Sigmoid colon (tissue), 4 donors: ENCODE measurements at regions not wholly inside any gene's neighbourhood (a gene's known extent, or its start where the extent isn't known, plus 50 kb on each side); places are given as distances from the start of the nearest gene placed in this dataset.

Experiments used
- CTCF ChIP-seq, 4 experiments: fragments of 450-650 bp in 3 of 4; fragments of 200-600 bp in 1 of 4; IDR thresholded peaks; one replicate each; pipeline ENCODE4 v1.5.1; 2016 to 2019; ENCODE audit warnings: antibody characterized with exemption in 4 of 4, mild to moderate bottlenecking in 3 of 4, moderate library complexity in 2 of 4
- EP300 ChIP-seq, 4 donors: sonication (generic); formaldehyde crosslinking; IDR thresholded peaks; one replicate each; pipeline ENCODE4 v1.6.1; 2017; ENCODE audit warnings: antibody characterized with exemption in 4 of 4
- POLR2A ChIP-seq, 2 donors: fragments of 450-650 bp; IDR thresholded peaks; one replicate each; pipeline ENCODE4 v1.6.1; 2016; ENCODE audit warnings: antibody characterized with exemption in 2 of 2, mild to moderate bottlenecking in 2 of 2, moderate library complexity in 2 of 2
- POLR2AphosphoS5 ChIP-seq, 4 donors: sonication (generic); formaldehyde crosslinking; IDR thresholded peaks; one replicate each; pipeline ENCODE4 v1.6.1; 2017; ENCODE audit warnings: antibody characterized with exemption in 4 of 4

GRCh38 chr5:145403992-145404391 lies 431.1 kb downstream of the PRELID2 start:
- TF ChIP-seq CTCF (IDR thresholded peaks at IDR 0.05): no peak
- no peak for TF ChIP-seq POLR2AphosphoS5 (IDR thresholded peaks at IDR 0.05)
- TF ChIP-seq POLR2A (IDR thresholded peaks at IDR 0.05): no peak
- no peak for TF ChIP-seq EP300 (IDR thresholded peaks at IDR 0.05)
